ENCODE measurements at regions not wholly inside any gene's neighbourhood (a gene's known extent, or its start where the extent isn't known, plus 50 kb on each side); places are given as distances from the start of the nearest gene placed in this dataset.

- ChIA-PET POLR2A (no interaction called here), CTCF (no interaction called here)
- Histone ChIP-seq H3K4me3 (ENCODE audit: low read depth in 2 of 2, low read length in 2 of 2) (no peak overlapping the region), H3K27ac (ENCODE audit: low read length) (no peak overlapping the region), H3K36me3 (ENCODE audit: control insufficient read depth, insufficient read depth, low read length) (no peaks in the 10 kb centered on the region), H3K27me3 (ENCODE audit: control insufficient read depth, insufficient read depth, low read length) (no peaks in the 10 kb centered on the region), H3K4me1 (ENCODE audit: control insufficient read depth, insufficient read depth, low read length) (no peaks in the 10 kb centered on the region), H3K9me3 (ENCODE audit: control insufficient read depth, insufficient read depth, low read depth, low read length) (no peaks in the 10 kb centered on the region)
- DNase-seq (ENCODE audit: low read depth, low spot score) = no peak
- TF ChIP-seq, protein P1, sequence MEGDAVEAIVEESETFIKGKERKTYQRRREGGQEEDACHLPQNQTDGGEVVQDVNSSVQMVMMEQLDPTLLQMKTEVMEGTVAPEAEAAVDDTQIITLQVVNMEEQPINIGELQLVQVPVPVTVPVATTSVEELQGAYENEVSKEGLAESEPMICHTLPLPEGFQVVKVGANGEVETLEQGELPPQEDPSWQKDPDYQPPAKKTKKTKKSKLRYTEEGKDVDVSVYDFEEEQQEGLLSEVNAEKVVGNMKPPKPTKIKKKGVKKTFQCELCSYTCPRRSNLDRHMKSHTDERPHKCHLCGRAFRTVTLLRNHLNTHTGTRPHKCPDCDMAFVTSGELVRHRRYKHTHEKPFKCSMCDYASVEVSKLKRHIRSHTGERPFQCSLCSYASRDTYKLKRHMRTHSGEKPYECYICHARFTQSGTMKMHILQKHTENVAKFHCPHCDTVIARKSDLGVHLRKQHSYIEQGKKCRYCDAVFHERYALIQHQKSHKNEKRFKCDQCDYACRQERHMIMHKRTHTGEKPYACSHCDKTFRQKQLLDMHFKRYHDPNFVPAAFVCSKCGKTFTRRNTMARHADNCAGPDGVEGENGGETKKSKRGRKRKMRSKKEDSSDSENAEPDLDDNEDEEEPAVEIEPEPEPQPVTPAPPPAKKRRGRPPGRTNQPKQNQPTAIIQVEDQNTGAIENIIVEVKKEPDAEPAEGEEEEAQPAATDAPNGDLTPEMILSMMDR (IDR thresholded peaks at IDR 0.05) = no peak
- no peak for TF ChIP-seq TCF7L2 (IDR thresholded peaks at IDR 0.05; ENCODE audit: low read depth, low read length)
- TF ChIP-seq, protein P2, sequence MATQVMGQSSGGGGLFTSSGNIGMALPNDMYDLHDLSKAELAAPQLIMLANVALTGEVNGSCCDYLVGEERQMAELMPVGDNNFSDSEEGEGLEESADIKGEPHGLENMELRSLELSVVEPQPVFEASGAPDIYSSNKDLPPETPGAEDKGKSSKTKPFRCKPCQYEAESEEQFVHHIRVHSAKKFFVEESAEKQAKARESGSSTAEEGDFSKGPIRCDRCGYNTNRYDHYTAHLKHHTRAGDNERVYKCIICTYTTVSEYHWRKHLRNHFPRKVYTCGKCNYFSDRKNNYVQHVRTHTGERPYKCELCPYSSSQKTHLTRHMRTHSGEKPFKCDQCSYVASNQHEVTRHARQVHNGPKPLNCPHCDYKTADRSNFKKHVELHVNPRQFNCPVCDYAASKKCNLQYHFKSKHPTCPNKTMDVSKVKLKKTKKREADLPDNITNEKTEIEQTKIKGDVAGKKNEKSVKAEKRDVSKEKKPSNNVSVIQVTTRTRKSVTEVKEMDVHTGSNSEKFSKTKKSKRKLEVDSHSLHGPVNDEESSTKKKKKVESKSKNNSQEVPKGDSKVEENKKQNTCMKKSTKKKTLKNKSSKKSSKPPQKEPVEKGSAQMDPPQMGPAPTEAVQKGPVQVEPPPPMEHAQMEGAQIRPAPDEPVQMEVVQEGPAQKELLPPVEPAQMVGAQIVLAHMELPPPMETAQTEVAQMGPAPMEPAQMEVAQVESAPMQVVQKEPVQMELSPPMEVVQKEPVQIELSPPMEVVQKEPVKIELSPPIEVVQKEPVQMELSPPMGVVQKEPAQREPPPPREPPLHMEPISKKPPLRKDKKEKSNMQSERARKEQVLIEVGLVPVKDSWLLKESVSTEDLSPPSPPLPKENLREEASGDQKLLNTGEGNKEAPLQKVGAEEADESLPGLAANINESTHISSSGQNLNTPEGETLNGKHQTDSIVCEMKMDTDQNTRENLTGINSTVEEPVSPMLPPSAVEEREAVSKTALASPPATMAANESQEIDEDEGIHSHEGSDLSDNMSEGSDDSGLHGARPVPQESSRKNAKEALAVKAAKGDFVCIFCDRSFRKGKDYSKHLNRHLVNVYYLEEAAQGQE (IDR thresholded peaks at IDR 0.05; ENCODE audit: insufficient read depth in 1 of 2, low read depth in 2 of 2, low read length in 1 of 2) = no peak
- no peak for TF ChIP-seq POLR2AphosphoS5 (IDR thresholded peaks at IDR 0.05; ENCODE audit: low read depth, low read length)
- TF ChIP-seq SIN3A (IDR thresholded peaks at IDR 0.05; ENCODE audit: borderline replicate concordance, insufficient read depth, low read depth, low read length) = no peak
- in situ Hi-C loops (cut with HindIII; ENCODE audit: low pct_unique_long_range_greater_than_20kb, low sequenced_read_pairs) (no loop called here), intact Hi-C loops (cut with micrococcal nuclease; ENCODE audit: unreplicated experiment) (no loop called here)
- ATAC-seq = no peak
- BruUV-seq (replicated peaks) = no TSS peak
These were observed 292.5 kb upstream of the VSTM2A start for GRCh38 chr7:54249686-54250085.

GRCh38 chr7:54252256-54253035 is 289.7 kb upstream of the VSTM2A start:
- DNase-seq (ENCODE audit: low read depth, low spot score) = no peak
- TF ChIP-seq, protein P2 (IDR thresholded peaks at IDR 0.05; ENCODE audit: insufficient read depth in 1 of 2, low read depth in 2 of 2, low read length in 1 of 2) = no peak
- intact Hi-C loops (cut with micrococcal nuclease; ENCODE audit: unreplicated experiment) = no loop called here
- BruUV-seq (replicated peaks) = no TSS peak
- Histone ChIP-seq H3K4me3 (ENCODE audit: low read depth in 2 of 2, low read length in 2 of 2) (no peak overlapping the region), H3K27me3 (ENCODE audit: control insufficient read depth, insufficient read depth, low read length) (no peaks in the 10 kb centered on the region), H3K36me3 (ENCODE audit: control insufficient read depth, insufficient read depth, low read length) (no peaks in the 10 kb centered on the region), H3K27ac (ENCODE audit: low read length) (no peak overlapping the region), H3K9me3 (ENCODE audit: control insufficient read depth, insufficient read depth, low read depth, low read length) (no peaks in the 10 kb centered on the region), H3K4me1 (ENCODE audit: control insufficient read depth, insufficient read depth, low read length) (no peaks in the 10 kb centered on the region)
- ChIA-PET CTCF (no interaction called here), POLR2A (no interaction called here)
- ATAC-seq = no peak
- in situ Hi-C loops (cut with HindIII; ENCODE audit: low pct_unique_long_range_greater_than_20kb, low sequenced_read_pairs) = no loop called here
